Breast epithelium (tissue), 4 donors: ENCODE measurements at regions not wholly inside any gene's neighbourhood (a gene's known extent, or its start where the extent isn't known, plus 50 kb on each side); places are given as distances from the start of the nearest gene placed in this dataset.

Experiments used
- DNase-seq, 2 donors: peaks; one replicate each; pipeline ENCODE4 v3.0.0-alpha.2; 2019; ENCODE audit warnings: low spot score in 2 of 2
- H3K27ac ChIP-seq, 2 donors: fragments of 200-600 bp; sonication (generic) in 1 of 2; one replicate each; pipeline ENCODE4 v1.5.1; 2016 to 2019; ENCODE audit warnings: mild to moderate bottlenecking in 1 of 2
- H3K27me3 ChIP-seq, 2 donors: fragments of 200-600 bp; sonication (generic) in 1 of 2; one replicate each; pipeline versions ENCODE4 v1.5.1 to v1.6.0; 2017 to 2019; ENCODE audit warnings: control low read depth in 1 of 2, mild to moderate bottlenecking in 1 of 2
- H3K36me3 ChIP-seq: fragments of 200-600 bp; one replicate; pipeline ENCODE4 v1.5.1; 2019
- H3K4me1 ChIP-seq, 2 donors: fragments of 200-600 bp; sonication (generic); one replicate each; pipeline ENCODE4 v1.5.1; 2016 to 2019; ENCODE audit warnings: control low read depth in 1 of 2
- H3K4me3 ChIP-seq, 3 donors: fragments of 200-600 bp; sonication (generic); 1 replicate in 2 of 3; 2 replicates in 1 of 3; pipeline ENCODE4 v1.5.1; 2016 to 2019; ENCODE audit warnings: mild to moderate bottlenecking in 3 of 3, moderate library complexity in 2 of 3
- H3K9me3 ChIP-seq, 2 donors: fragments of 200-600 bp; sonication (generic) in 1 of 2; one replicate each; pipeline ENCODE4 v1.5.1; 2016 to 2019; ENCODE audit warnings: control low read depth in 1 of 2
- POLR2A ChIP-seq: fragments of 450-650 bp; IDR thresholded peaks from one replicate; pipeline ENCODE4 v1.6.1; 2016; ENCODE audit warnings: antibody characterized with exemption, mild to moderate bottlenecking, moderate library complexity
- POLR2AphosphoS5 ChIP-seq, 3 donors: sonication (generic); formaldehyde crosslinking; IDR thresholded peaks; one replicate each; pipeline ENCODE4 v1.6.1; 2017; ENCODE audit warnings: antibody characterized with exemption in 3 of 3
- intact Hi-C: fragments of 100-400 bp; cut with DNase I; formaldehyde crosslinking; loops from one replicate; pipeline ENCODE4 v1.15.1; 2023; ENCODE audit warnings: low total_unique reads
- TF ChIP-seq, protein P1 (sequence below), 3 donors: fragments of 450-650 bp; IDR thresholded peaks; one replicate each; pipeline ENCODE4 v1.5.1; 2016 to 2017; ENCODE audit warnings: antibody characterized with exemption in 3 of 3, mild to moderate bottlenecking in 3 of 3, moderate library complexity in 3 of 3

DNA sequence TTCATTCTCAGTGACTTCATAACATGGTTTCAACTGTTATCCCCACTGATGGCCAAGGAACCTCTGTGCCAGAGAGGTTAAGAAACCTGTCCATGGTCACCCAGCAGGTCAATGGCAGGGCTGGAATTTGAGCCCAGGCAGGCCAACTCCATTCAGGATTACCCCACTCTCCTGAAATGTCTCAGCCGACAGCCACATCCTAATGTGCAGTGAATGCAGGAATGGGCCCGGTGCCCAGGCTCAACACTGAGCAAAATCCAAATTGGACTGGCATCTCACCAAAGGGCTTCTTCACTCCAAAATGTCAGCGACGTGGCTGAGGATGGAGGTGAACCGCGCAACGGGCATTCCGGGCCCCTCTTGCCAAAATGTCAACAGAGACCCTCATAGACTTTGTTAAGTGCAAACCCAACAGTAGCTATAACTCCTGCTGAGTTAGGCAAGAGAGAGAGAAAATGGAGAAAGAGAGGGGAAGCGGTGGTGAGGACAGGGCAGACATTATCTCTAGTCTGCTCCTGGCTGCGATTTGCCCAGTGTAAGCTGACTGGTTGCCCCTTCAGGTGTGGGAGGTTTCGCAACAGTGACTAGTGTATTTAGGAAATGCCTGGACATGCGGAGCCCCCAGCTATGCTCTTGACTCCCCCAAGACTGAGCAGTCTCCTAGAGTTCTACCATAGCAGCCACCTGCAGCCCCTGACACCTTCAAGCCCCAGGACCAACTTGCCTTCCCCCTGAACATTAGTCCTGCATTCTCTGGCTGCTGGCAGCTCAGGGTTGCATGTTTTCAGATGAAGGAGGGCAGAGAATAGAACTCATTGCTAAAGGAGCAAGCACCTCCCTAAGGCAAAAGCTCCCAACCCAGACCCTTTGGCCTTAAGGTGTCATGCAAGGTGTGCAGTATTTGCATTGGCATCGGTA, 167.7 kb downstream of the ANAPC1 start:
- Histone ChIP-seq H3K9me3 (no peaks in the 10 kb centered on the region), H3K4me1 (no peaks in the 10 kb centered on the region), H3K27ac (no peak overlapping the region), H3K27me3 (no peaks in the 10 kb centered on the region), H3K4me3 (no peak overlapping the region), H3K36me3 (no peaks in the 10 kb centered on the region)
- peak in 1 of 2 donors; percentile 8 for DNase-seq
- TF ChIP-seq POLR2A, result no peak
- TF ChIP-seq, protein P1, sequence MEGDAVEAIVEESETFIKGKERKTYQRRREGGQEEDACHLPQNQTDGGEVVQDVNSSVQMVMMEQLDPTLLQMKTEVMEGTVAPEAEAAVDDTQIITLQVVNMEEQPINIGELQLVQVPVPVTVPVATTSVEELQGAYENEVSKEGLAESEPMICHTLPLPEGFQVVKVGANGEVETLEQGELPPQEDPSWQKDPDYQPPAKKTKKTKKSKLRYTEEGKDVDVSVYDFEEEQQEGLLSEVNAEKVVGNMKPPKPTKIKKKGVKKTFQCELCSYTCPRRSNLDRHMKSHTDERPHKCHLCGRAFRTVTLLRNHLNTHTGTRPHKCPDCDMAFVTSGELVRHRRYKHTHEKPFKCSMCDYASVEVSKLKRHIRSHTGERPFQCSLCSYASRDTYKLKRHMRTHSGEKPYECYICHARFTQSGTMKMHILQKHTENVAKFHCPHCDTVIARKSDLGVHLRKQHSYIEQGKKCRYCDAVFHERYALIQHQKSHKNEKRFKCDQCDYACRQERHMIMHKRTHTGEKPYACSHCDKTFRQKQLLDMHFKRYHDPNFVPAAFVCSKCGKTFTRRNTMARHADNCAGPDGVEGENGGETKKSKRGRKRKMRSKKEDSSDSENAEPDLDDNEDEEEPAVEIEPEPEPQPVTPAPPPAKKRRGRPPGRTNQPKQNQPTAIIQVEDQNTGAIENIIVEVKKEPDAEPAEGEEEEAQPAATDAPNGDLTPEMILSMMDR (IDR thresholded peaks at IDR 0.05), result no peak
- TF ChIP-seq POLR2AphosphoS5 (IDR thresholded peaks at IDR 0.05), result no peak
- intact Hi-C loops, result no loop called here

DNA sequence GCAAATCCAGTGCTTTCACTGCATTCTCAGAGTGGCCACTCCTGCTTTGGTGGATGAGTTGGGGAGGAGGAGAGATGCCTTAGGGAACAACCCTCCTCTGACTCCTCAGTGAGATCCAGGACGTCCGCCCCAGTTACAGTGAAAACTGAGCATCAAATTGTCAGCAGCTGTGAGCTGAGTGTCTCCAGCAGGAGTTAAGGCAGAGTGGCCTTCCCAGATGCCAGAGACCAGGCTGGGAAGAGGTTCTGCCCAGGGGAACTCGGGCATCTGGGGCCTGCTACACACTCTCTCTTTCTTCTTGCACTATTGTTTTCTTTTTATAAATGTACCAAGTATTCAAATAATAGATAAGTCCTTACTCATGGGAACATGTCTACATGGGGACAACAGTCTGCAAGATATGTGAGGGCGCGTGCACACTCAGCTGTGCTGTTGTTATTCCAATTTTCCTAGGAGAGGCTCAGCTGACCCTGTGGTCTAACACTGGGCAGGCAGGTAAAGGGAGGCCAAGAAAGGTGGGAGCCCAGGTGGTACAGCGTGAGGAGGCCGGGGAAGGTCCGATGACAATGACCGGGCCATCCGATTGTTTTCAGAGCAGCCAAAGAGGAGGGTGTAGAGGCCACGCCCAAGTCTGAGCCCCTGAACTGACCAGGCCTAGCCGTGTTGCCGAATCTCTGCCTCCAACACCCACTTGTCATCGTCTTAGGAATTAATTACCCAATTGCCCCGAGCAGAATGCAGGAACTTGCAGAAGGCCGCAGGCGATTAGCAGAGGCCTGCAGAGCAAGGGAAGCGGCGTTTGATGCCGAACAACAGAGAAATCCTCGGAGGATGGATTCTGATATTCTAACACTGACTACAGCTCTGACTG, 166.9 kb downstream of the ANAPC1 start:
- Histone ChIP-seq H3K27ac (no peak overlapping the region), H3K4me3 (no peak overlapping the region), H3K36me3 (no peaks in the 10 kb centered on the region), H3K9me3 (no peaks in the 10 kb centered on the region), H3K27me3 (no peaks in the 10 kb centered on the region), H3K4me1 (no peaks in the 10 kb centered on the region)
- intact Hi-C loops, result no loop called here
- TF ChIP-seq, protein P1 (IDR thresholded peaks at IDR 0.05), result no peak
- TF ChIP-seq POLR2AphosphoS5 (IDR thresholded peaks at IDR 0.05) (no peak), POLR2A (no peak)
- DNase-seq, result no peak
